HPDE6-E6E7 (cell line): ENCODE measurements at regions not wholly inside any gene's neighbourhood (a gene's known extent, or its start where the extent isn't known, plus 50 kb on each side); places are given as distances from the start of the nearest gene placed in this dataset.

Experiments
- DNase-seq: peaks from one replicate; pipeline ENCODE4 v3.0.0; 2011; ENCODE audit warnings: missing footprints; ENCODE audit errors: extremely low spot score

GRCh38 chr12:82174383-82174782, 183.8 kb downstream of the CCDC59 start:
- no peak for DNase-seq

- no peak for DNase-seq
Measured at GRCh38 chr12:82149045-82149444, 209.1 kb downstream of the CCDC59 start.

GRCh38 chr12:82146740-82147139, 211.4 kb downstream of the CCDC59 start:
- no peak for DNase-seq

GRCh38 chr12:82144505-82144904, 213.7 kb downstream of the CCDC59 start:
- no peak for DNase-seq

GRCh38 chr12:82132390-82132789, 225.8 kb downstream of the CCDC59 start:
- DNase-seq: no peak

- no peak for DNase-seq
Measured at GRCh38 chr12:82130762-82131161, 227.4 kb downstream of the CCDC59 start.

GRCh38 chr12:82124711-82125380, 233.3 kb downstream of the CCDC59 start:
- no peak for DNase-seq

GRCh38 chr12:82121545-82121944, 236.6 kb downstream of the CCDC59 start:
- DNase-seq: no peak

GRCh38 chr12:82120901-82121300, 237.3 kb downstream of the CCDC59 start:
- DNase-seq: no peak

GRCh38 chr12:82109243-82109642, 248.9 kb downstream of the CCDC59 start:
- no peak for DNase-seq

GRCh38 chr12:82108615-82109014, 249.6 kb downstream of the CCDC59 start:
- no peak for DNase-seq

- peak; percentile 78 for DNase-seq
Measured at GRCh38 chr12:82099216-82099615, 259.0 kb downstream of the CCDC59 start.

GRCh38 chr12:82097877-82098276, 260.3 kb downstream of the CCDC59 start:
- no peak for DNase-seq

GRCh38 chr12:82097438-82097837, 260.7 kb downstream of the CCDC59 start:
- DNase-seq: no peak

GRCh38 chr12:82090165-82090564, 268.0 kb downstream of the CCDC59 start:
- no peak for DNase-seq

GRCh38 chr12:82089369-82090121, 268.6 kb downstream of the CCDC59 start:
- no peak for DNase-seq

- no peak for DNase-seq
Measured at GRCh38 chr12:82082501-82082900, 275.7 kb downstream of the CCDC59 start.

- no peak for DNase-seq
Measured at GRCh38 chr12:82069931-82070514, 288.2 kb downstream of the CCDC59 start.

- DNase-seq: no peak
Measured at GRCh38 chr12:82058197-82058596, 299.0 kb upstream of the PPFIA2 start.

GRCh38 chr12:82057770-82058169, 298.6 kb upstream of the PPFIA2 start:
- peak; percentile 43 for DNase-seq

GRCh38 chr12:82055391-82055790, 296.2 kb upstream of the PPFIA2 start:
- no peak for DNase-seq

- DNase-seq: no peak
Measured at GRCh38 chr12:82054566-82054965, 295.4 kb upstream of the PPFIA2 start.

- DNase-seq: no peak
Measured at GRCh38 chr12:82047446-82047845, 288.3 kb upstream of the PPFIA2 start.
